ENCODE measurements at regions not wholly inside any gene's neighbourhood (a gene's known extent, or its start where the extent isn't known, plus 50 kb on each side); places are given as distances from the start of the nearest gene placed in this dataset.
"Not testable (repeated sequence)": the region's sequence is repeated elsewhere in the genome, so short reads cannot be mapped to it uniquely, and the experiment has no call there.

DNA sequence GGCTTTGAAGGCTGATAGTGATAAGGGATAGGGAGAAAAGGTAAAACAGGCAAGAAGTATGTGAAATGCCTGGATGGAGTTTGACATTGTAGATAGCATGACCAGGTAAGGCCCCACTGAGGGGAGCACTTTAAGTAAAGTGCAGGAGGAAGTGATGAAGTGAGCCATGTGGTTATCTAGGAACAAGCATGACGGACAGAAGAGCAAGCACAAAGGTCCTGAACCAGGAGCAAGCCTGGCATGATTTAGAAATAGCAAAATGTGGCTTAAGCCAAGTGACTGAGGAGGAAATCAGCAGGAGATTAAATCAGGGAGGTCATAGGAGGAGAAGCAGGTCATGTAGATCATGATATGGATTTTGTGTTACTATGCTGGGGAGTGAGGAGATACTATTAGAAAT lies 129.2 kb downstream of the GLUL start:
- no peak for DNase-seq (ENCODE audit: low read depth in 3 of 3, low spot score in 2 of 3)

DNA sequence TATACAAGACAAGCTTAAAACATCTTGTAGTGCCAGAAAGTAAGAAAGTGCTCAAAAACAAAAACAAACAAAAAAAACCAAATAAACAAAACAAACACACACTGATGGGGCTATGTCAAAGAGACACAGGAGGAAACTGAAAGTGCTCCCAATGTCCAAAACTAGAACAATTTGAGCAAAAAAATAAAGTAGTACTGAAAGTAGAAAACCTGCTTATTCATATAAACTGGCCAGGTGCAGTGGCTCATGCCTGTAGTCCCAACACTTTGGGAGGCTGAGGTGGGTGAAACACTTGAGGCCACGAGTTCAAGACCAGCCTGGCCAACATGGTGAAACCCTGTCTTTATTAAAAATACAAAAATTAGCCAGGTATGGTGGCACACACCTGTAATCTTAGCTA lies 129.9 kb downstream of the GLUL start:
- DNase-seq (ENCODE audit: low read depth in 3 of 3, low spot score in 2 of 3) = no peak

DNA sequence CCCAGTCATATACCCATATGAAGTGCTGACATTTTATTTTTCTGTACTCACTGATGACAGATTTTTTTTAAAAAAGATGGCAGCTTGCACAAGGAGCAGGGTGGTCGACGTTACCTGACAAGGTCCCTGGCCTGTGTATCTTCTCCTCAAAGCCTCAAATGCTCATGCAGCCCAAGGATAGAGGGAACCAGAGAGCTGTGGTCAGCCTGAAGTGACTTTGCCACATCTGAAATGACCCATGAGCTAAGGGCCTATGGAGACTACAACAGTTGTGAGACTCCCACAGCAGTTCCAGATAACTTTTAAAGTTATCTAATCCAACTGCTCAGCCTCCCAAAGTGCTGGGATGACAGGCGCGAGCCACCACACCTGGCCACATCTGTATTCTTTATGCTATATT lies 131.1 kb downstream of the GLUL start:
- no peak for DNase-seq (ENCODE audit: low read depth in 3 of 3, low spot score in 2 of 3)

DNA sequence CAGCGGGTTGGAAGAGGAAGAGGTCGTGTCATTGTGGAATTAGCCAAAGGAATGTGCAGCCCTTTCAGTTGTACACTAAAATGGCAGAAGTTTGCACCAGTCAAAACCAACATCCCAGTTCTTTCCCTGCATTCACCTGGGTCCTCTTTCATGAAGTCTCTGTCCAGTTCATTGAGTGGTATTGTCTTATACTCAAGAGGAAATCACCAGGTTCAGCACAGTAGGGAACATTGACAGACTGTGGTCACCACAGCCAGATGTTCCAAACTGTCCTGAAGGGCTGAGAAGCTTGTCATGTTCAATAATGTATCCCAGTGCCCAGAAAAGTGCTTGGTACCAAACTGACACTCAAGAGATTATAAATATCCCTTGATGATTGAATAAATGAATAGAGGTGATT lies 131.6 kb downstream of the GLUL start:
- DNase-seq (ENCODE audit: low read depth in 3 of 3, low spot score in 2 of 3) = no peak

DNA sequence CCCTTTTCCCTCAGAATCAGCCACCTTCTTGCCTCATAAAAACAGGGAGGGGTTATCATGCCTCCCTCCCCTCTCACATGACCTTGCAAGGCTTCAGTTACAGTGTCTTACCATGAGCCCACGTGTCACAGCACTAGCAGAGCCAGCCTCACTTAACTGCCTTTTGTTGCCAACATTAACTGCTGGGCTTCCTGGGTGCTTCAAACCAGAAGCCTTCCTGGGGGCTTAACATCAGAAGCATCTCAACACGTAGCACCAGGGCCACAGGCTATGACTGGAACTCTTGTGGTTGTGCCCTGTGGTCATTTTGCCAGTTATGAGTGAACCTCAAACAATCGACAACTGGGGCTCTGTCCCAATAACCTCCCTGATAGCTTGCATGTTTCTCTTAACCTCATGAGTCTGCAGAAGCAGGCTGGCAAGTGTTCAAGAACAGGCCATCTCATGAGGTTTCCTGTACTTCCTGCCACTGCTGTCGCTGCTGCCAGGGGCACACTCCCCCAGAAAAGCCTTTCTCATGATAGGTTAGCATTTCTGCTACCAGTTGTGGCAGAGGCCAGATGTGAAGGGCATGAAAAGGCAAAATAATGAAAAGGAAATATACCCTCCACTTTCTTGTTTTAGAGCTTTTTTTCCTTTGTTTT lies 132.2 kb downstream of the GLUL start:
- DNase-seq (ENCODE audit: low read depth in 3 of 3, low spot score in 2 of 3) = no peak

DNA sequence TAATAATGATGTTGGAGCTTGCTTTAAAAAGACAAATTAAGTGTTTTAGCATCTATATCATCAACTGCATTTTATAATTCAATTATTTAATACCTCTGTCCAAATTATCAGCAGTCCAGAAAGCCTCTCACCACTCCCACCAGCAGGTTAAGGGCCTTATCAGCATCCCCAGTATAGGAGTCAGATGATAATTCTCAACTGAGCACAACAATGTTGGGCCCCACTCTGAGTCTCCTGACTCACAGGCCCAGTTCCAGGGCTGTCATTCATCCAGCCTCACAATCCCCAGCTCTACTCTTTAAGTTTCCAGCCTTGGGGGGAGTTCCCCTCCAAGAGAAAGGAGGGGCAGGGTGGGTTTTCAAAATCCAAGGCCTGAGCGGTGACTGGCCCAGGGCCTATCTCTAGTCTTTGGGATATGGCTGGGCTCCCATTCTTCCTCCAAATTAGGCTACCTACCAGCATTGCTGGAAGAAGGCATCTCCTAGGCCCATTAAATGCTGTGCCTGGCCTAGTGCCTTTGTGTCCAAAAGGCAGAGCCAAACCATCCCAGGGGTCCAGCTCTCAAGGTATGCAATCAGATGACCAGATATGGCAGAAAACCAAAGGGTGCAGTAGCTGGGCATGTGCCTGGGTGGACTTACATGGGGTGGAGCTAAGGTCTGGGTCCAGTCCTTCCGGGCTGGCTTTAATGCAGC lies 134.1 kb downstream of the GLUL start:
- DNase-seq (ENCODE audit: low read depth in 3 of 3, low spot score in 2 of 3) = no peak

DNA sequence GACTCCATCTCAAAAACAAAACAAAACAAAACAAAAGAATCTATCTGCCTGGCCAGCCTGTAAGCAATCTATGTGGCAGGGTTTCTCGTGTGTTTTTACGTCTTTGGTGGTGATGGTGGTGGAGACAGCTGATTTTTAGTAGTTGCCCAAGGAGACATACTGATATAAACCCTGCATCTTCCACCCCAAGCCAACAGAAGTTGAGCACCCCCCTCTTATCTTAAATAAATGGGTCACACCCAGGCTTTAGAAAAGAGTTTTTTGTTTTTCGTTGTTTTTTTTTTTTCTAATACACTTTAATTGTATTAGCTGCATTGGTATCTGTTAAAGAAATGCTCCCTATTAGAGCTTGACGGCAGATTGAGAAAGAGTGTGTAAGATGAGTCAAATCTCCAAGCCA lies 134.7 kb downstream of the GLUL start:
- no peak for DNase-seq (ENCODE audit: low read depth in 3 of 3, low spot score in 2 of 3)

DNA sequence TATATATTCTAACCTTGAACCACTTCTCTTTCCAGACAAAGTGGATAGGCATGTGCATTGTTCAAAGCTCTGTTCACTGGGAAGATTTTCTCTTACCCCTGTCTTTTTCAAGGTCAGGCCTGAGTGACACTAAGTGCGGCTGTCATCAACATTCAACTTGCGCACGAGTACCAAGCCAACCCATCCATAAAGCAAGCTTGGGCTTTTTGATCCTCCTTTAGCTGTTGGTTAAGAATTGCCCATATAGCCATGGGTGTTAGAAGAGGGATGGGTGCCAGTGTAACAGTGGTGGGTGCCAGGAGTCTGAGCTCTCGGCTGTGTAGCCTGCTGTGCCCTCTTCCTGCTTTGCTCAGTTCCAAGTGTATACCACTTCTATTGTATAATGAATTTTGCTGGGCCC lies 136.1 kb downstream of the GLUL start:
- no peak for DNase-seq (ENCODE audit: low read depth in 3 of 3, low spot score in 2 of 3)

DNA sequence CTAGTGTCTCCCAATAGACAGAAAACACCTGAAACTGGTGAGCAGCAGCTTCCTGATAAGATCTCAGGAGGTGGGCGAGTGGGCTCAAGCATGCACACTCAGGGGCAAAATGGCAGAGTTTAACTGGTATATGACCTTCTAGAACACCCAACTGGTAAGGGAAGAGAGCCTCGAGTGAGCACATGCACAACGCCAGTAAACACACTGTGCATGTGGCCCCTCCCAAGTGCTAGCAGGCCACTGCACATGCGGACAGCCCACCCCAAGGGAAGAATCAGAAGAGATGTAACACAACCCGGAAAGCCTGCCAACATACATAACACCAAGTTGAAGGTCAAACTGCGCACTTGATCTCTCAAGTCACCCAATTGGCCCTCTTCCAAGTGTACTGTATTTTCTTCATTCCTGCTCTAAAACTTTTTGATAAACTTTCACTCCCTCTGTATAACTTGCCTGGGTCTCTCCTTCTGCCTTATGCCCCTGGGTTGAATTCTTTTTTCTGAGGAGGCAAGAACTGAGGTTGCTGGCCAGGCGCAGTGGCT lies 138.2 kb downstream of the GLUL start:
- DNase-seq (ENCODE audit: low read depth in 3 of 3, low spot score in 2 of 3) = no peak

DNA sequence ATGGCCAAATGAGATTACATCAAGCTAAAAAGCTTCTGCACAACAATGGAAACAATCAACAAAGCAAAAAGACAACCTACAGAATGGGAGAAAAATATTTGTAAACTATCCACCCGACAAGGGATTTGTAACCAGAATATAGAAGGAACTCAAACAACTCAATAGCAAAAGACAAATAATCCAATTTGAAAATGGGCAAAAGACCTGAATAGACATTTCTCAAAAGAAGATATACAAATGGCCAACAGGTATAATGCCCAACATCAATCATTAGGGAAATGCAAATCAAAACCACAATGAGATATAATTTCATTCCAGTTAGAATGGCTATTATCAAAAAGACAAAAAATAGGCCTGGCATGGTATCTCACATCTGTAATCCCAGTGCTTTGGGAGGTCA lies 140.0 kb downstream of the GLUL start:
- no peak for DNase-seq (ENCODE audit: low read depth in 3 of 3, low spot score in 2 of 3)

DNA sequence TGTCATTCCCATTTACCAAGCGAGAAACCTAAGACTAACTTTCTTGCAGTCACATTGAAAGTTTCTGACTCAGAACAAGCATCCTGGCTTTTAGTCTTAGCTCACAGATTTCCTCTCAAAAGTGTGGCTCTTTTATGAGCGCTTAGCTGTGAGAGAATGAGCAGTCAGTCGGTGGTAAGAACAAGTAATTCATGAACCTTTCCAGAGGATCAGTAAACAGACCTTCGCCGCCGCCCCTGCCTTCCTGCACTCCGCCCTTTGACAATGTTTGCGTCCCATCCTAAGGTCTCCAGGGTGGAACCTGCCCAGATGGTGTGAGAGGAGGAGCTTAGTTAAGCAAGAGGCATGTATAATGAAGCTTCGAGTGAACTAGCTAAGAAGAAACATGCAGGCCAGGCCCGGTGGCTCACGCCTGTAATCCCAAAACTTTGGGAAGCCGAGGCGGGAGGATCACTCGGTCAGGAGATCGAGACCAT lies 142.4 kb downstream of the GLUL start:
- DNase-seq (ENCODE audit: low read depth in 3 of 3, low spot score in 2 of 3) = no peak

DNA sequence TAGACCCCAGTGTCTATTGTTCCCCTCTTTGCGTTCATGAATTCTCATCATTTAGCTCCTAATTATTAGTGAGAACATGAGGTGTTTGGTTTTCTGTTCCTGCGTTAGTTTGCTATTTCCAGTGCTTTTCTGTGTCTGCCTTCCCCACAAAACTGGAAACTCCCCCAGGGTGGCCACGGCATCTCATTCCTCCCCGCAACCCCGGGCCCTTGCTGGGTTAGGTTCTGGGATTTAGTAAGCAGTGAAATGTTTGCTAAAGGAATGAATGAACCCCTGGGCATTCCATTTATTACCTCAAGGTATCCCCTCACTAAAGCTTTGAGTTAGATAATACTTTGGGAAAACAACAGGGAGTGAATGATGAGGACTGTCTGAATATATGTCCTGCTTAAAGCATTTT lies 142.9 kb downstream of the GLUL start:
- DNase-seq (ENCODE audit: low read depth in 3 of 3, low spot score in 2 of 3) = no peak

DNA sequence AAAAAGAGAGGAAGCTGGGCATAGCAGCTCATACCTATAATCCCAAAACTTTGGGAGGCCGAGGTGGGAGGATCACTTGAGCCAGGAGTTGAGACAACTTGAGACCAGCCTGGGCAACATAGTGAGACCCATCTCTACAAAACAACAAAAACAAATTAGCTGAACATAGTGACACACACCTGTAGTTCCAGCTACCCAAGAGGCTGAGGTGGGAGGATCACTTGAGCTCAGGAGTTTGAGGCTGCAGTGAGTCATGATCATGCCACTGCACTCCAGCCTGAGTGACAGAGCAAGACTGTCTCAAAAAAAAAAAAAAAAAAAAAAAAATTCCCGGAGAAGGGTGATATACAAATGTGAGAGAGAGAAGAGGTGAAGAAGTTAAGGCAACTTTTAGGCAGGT lies 143.8 kb downstream of the GLUL start:
- DNase-seq (ENCODE audit: low read depth in 3 of 3, low spot score in 2 of 3) = not testable (repeated sequence)

DNA sequence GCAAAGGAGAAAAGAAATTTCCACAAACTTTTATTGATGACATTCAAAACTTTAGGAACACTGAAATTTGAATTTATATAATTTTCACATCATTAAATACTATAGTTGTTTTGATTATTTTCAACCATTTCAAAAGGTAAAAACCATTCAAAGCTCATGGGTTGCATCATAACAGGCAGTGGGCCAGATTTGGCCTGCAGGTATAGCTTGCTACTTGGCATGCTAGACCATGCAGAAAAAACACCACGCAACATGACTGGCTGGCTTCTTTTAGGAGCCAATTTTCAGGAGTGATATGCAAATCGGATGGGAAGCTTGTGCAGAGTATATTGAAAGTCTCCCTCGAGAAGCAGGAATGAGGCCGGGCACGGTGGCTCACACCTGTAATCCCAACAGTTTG lies 144.8 kb downstream of the GLUL start:
- DNase-seq (ENCODE audit: low read depth in 3 of 3, low spot score in 2 of 3) = no peak

DNA sequence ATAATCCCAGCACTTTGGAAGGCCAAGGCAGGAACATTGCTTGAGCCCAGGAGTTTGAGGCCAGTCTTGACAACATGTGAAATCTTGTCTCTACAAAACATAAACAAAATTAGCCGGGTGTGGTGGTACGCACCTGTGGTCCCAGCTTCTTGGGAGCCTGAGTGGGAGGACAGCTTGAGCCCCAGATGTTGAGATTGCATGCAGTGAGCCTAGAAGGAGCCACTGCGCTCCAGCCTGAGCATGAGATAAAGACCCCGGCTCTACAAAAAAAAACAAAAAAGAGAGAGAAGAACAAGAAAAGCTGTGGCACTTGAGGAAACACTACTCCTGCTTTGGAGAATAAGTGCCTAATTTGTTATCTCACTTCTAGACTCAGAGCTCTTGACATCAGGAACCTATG lies 146.6 kb downstream of the GLUL start:
- DNase-seq (ENCODE audit: low read depth in 3 of 3, low spot score in 2 of 3) = no peak

DNA sequence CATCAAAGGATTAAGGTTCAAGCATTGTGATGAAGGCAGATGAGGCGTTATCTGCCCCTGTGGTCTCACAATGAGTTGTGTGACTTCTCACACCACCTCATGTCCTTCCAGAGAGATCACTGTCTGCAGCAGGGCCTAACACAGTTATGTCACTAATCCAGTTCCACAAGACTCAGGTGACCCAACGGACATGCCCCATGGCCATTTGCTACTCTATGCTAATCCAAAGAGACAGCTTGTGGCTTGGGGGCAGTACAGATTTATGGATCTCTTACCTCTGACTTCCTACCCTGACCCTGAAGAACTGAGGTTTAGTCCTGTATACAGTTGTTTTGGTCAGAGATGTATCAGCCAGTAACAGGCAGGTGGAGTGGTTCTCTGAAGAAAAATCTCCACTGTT lies 147.1 kb downstream of the GLUL start:
- no peak for DNase-seq (ENCODE audit: low read depth in 3 of 3, low spot score in 2 of 3)

DNA sequence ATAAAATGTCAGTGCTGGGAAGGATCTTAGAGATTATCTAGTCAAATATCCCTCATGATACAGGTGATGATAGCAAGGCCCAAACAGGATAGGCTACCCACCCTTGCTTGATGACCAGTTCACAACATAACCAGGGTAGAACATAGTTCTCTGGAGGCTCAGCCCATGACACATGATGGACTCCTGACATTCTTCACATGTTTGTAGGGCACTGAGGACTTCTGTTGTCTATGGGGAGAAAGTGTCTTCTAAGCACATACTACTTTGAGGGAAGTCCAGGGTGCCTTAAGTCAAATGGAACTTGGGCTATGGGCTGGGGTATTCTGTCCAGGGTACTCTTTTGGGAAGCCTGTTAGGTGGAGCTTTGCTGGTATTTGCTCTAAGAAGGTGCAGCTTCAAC lies 148.9 kb downstream of the GLUL start:
- DNase-seq (ENCODE audit: low read depth in 3 of 3, low spot score in 2 of 3) = no peak

DNA sequence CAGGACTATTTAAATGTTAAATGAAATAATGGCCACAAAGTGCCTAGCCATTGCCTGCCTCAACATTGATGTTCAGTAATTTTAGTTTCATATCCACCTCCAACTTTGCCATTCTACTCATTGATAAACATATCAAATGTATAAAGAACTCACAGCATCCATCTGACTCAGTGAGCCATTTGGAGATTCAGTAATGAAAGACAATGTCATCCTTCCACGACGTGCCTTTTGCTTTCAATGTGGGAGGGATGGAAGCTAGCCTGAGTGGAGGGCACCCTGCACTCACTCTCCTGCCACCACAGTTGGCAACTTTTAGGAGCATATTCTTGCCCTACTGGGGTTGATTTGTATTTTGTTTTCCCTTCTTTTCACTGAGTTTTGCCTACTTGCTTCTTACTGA lies 151.5 kb downstream of the GLUL start:
- no peak for DNase-seq (ENCODE audit: low read depth in 3 of 3, low spot score in 2 of 3)

DNA sequence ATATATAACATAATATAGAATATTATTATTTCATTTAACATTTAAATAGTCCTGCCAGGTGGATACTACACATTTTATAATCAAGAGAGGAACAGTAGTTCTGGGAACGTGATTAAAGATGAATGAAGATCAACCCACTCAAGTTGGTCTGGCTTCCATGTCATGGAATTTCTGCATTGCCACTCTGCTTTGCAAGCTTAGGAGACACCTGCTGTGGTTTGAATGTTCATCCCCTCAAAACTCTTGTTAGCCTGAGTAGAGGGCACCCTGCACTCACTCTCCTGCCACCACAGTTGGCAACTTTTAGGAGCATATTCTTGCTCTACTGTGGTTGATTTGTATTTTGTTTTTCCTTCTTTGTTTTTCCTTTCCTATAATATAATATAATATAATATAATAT lies 153.2 kb downstream of the GLUL start:
- DNase-seq (ENCODE audit: low read depth in 3 of 3, low spot score in 2 of 3) = no peak

DNA sequence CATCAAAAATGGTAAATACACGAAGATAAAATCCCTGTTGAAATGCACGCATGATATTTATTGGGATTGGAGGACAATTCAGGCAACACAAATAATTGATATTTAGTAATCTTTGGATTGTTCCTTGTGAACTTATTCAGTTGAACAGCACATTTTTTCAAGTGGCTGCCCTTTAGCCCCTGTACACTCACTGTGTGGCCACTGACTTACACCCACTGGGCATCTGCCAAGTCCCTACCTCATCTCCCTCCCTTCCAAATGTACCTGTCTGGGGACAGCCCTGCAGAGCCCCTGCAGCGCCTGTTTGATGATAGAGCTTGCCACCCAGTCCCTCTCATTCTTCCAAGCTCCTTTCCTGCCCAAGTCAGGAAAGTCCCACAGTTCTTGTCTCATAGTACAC lies 154.3 kb downstream of the GLUL start:
- no peak for DNase-seq (ENCODE audit: low read depth in 3 of 3, low spot score in 2 of 3)

DNA sequence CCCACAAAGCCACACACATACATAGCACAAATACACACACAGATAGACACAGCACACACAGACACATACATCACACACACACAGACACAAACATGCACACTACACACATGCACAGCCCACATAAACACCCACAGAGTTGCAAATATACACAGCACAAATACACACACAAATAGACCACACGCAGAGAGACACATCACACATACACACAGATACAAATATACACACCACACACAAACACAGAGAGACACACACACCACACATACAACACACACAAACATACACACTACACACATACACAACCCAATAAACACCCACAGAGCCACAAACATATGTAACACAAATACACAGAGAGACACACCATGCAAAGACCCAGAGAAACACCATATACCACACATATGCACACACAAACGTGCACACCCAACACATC lies 154.9 kb downstream of the GLUL start:
- no peak for DNase-seq (ENCODE audit: low read depth in 3 of 3, low spot score in 2 of 3)

DNA sequence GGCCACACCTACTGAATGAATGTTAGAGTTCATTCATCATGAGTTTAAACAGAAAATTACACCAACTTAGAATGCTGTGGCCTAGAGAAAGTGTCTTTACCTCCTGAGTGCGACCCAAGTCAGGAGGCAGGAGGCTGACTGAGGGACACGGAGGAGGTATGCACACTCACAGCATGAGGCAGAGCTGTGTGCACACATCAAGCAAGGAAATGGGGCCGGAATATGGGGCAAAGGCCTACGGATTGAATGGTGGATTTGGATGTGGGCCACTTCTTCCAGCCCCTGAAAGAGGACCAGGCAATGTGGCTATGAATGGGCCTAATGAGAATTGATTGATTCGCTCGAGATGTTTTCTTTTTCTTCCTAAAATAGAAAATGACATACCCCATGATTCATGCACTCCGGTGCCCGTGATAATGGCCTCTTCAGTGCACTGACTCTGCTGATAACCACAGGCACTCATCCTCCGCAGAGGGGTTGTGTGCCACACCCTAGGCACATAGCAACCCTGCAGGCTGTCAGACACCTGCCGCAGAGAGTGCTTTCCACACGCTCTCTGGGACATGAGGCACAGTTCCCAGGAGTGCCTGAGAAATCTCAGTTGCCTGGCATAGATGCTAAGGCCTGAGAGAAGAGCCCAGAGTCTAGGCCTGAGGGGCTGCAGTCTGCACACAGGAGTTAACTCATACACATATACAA lies 155.5 kb downstream of the GLUL start:
- no peak for DNase-seq (ENCODE audit: low read depth in 3 of 3, low spot score in 2 of 3)
